ENCODE measurements at regions not wholly inside any gene's neighbourhood (a gene's known extent, or its start where the extent isn't known, plus 50 kb on each side); places are given as distances from the start of the nearest gene placed in this dataset.

GRCh38 chr10:4109469-4109868 is 324.5 kb upstream of the KLF6 start:
- Mint-ChIP-seq H3K9me3 (ENCODE audit: unreplicated experiment) (no peaks in the 10 kb centered on the region), H3K27ac (ENCODE audit: unreplicated experiment) (peak overlapping the region; percentile 30), H3K4me1 (ENCODE audit: unreplicated experiment) (peaks cover 26% of the 10 kb centered on the region), H3K4me3 (ENCODE audit: unreplicated experiment) (no peak overlapping the region), H3K36me3 (ENCODE audit: low read depth, unreplicated experiment) (no peaks in the 10 kb centered on the region), H3K27me3 (ENCODE audit: unreplicated experiment) (peaks cover 3% of the 10 kb centered on the region)
- no peak for TF ChIP-seq CTCF (IDR thresholded peaks at IDR 0.05; ENCODE audit: unreplicated experiment)
- DNase-seq (ENCODE audit: low spot score) = no peak

- no peak for TF ChIP-seq CTCF (IDR thresholded peaks at IDR 0.05; ENCODE audit: unreplicated experiment)
- no peak for DNase-seq (ENCODE audit: low spot score)
- Mint-ChIP-seq H3K27me3 (ENCODE audit: unreplicated experiment) (peaks cover 3% of the 10 kb centered on the region), H3K4me1 (ENCODE audit: unreplicated experiment) (peaks cover 26% of the 10 kb centered on the region), H3K36me3 (ENCODE audit: low read depth, unreplicated experiment) (no peaks in the 10 kb centered on the region), H3K27ac (ENCODE audit: unreplicated experiment) (peak overlapping the region; percentile 7), H3K9me3 (ENCODE audit: unreplicated experiment) (no peaks in the 10 kb centered on the region), H3K4me3 (ENCODE audit: unreplicated experiment) (no peak overlapping the region)
These were observed 323.7 kb upstream of the KLF6 start for GRCh38 chr10:4108693-4109092.

- TF ChIP-seq CTCF (IDR thresholded peaks at IDR 0.05; ENCODE audit: unreplicated experiment) = no peak
- H3K9me3 Mint-ChIP-seq (ENCODE audit: unreplicated experiment) = no peaks in the 10 kb centered on the region
- H3K4me3 Mint-ChIP-seq (ENCODE audit: unreplicated experiment) = no peak overlapping the region
- peaks cover 3% of the 10 kb centered on the region for H3K27me3 Mint-ChIP-seq (ENCODE audit: unreplicated experiment)
- peaks cover 24% of the 10 kb centered on the region for H3K4me1 Mint-ChIP-seq (ENCODE audit: unreplicated experiment)
- H3K36me3 Mint-ChIP-seq (ENCODE audit: low read depth, unreplicated experiment) = no peaks in the 10 kb centered on the region
- no peak for DNase-seq (ENCODE audit: low spot score)
- no peak overlapping the region for H3K27ac Mint-ChIP-seq (ENCODE audit: unreplicated experiment)
These were observed 322.4 kb upstream of the KLF6 start for GRCh38 chr10:4107285-4107851.

- peaks cover 9% of the 10 kb centered on the region for H3K4me1 Mint-ChIP-seq (ENCODE audit: unreplicated experiment)
- H3K27ac Mint-ChIP-seq (ENCODE audit: unreplicated experiment) = no peak overlapping the region
- no peak for DNase-seq (ENCODE audit: low spot score)
- H3K36me3 Mint-ChIP-seq (ENCODE audit: low read depth, unreplicated experiment) = no peaks in the 10 kb centered on the region
- no peak for TF ChIP-seq CTCF (IDR thresholded peaks at IDR 0.05; ENCODE audit: unreplicated experiment)
- H3K4me3 Mint-ChIP-seq (ENCODE audit: unreplicated experiment) = no peak overlapping the region
- H3K27me3 Mint-ChIP-seq (ENCODE audit: unreplicated experiment) = peaks cover 3% of the 10 kb centered on the region
- no peaks in the 10 kb centered on the region for H3K9me3 Mint-ChIP-seq (ENCODE audit: unreplicated experiment)
These were observed 318.6 kb upstream of the KLF6 start for GRCh38 chr10:4103603-4104002.

GRCh38 chr10:4102802-4103344 is 317.9 kb upstream of the KLF6 start:
- Mint-ChIP-seq H3K36me3 (ENCODE audit: low read depth, unreplicated experiment) (no peaks in the 10 kb centered on the region), H3K4me3 (ENCODE audit: unreplicated experiment) (no peak overlapping the region), H3K27me3 (ENCODE audit: unreplicated experiment) (peaks cover 3% of the 10 kb centered on the region), H3K9me3 (ENCODE audit: unreplicated experiment) (no peaks in the 10 kb centered on the region), H3K27ac (ENCODE audit: unreplicated experiment) (no peak overlapping the region), H3K4me1 (ENCODE audit: unreplicated experiment) (peaks cover 1% of the 10 kb centered on the region)
- TF ChIP-seq CTCF (IDR thresholded peaks at IDR 0.05; ENCODE audit: unreplicated experiment) = no peak
- no peak for DNase-seq (ENCODE audit: low spot score)

Data from endothelial cell (in vitro differentiated cells).